RWPE2 (cell line): ENCODE measurements at regions not wholly inside any gene's neighbourhood (a gene's known extent, or its start where the extent isn't known, plus 50 kb on each side); places are given as distances from the start of the nearest gene placed in this dataset.
A peak's percentile ranks its signal among the peaks of the same experiment; 100 is the strongest.

Experiments
- ATAC-seq: fragments of 200-7000 bp; cut with Tn5 transposase; 3 replicates; pipeline ENCODE4 v1.9.1; 2021; ENCODE audit warnings: low read depth
- DNase-seq: peaks from one replicate; pipeline ENCODE4 v3.0.0-alpha.2; 2020; ENCODE audit warnings: low spot score
- H3K27ac ChIP-seq: fragments of 450-650 bp; 2 replicates; pipeline ENCODE4 v1.5.1; 2017; ENCODE audit warnings: mild to moderate bottlenecking; ENCODE audit not compliant: poor library complexity, severe bottlenecking
- H3K27me3 ChIP-seq: fragments of 250-450 bp; sonication (Bioruptor Pico); 2 replicates; pipeline ENCODE4 v1.5.1; 2021; ENCODE audit warnings: mild to moderate bottlenecking, moderate library complexity; ENCODE audit not compliant: insufficient read depth, poor library complexity, severe bottlenecking
- H3K36me3 ChIP-seq: fragments of 250-450 bp; sonication (Bioruptor Pico); 2 replicates; pipeline ENCODE4 v1.5.1; 2020; ENCODE audit warnings: low read depth, mild to moderate bottlenecking, moderate library complexity
- H3K4me1 ChIP-seq: fragments of 250-450 bp; sonication (Bioruptor Pico); 2 replicates; pipeline ENCODE4 v1.5.1; 2021; ENCODE audit warnings: mild to moderate bottlenecking, moderate library complexity; ENCODE audit not compliant: insufficient read depth, poor library complexity, severe bottlenecking
- H3K4me3 ChIP-seq: fragments of 250-450 bp; sonication (Bioruptor Pico); 2 replicates; pipeline ENCODE4 v1.5.1; 2021; ENCODE audit warnings: mild to moderate bottlenecking, moderate library complexity; ENCODE audit not compliant: severe bottlenecking
- H3K9me3 ChIP-seq: fragments of 250-450 bp; sonication (Bioruptor Pico); 2 replicates; pipeline ENCODE4 v1.5.1; 2021; ENCODE audit warnings: mild to moderate bottlenecking, moderate library complexity; ENCODE audit not compliant: severe bottlenecking
- TF ChIP-seq, protein P1 (sequence below): fragments of 450-650 bp; IDR thresholded peaks from one replicate; pipeline ENCODE4 v1.5.1; 2017; ENCODE audit warnings: mild to moderate bottlenecking, moderate library complexity; ENCODE audit not compliant: poor library complexity, severe bottlenecking

DNA sequence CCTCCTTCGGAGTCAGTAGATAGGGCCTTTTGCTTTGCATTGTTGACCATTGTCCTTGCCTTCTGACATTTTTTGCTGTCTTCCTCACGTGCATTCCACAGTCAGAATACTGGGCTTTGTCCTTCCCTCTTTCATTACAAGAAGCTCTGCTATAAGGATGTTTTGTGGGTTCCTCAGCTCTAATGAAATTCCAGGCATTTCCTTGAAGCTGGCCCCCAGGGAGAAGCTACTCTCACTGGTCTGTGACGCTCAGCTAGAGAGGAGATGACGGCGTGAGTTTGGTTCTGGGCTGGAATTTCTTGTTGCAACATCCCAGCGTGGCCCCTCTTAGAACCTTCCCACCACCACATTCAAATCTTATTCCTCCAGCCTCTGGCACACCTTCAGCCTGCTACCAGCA, 210.2 kb downstream of the TJP1 start:
- no peak overlapping the region for H3K4me3 ChIP-seq
- H3K27me3 ChIP-seq: peaks cover 22% of the 10 kb centered on the region
- TF ChIP-seq, protein P1, sequence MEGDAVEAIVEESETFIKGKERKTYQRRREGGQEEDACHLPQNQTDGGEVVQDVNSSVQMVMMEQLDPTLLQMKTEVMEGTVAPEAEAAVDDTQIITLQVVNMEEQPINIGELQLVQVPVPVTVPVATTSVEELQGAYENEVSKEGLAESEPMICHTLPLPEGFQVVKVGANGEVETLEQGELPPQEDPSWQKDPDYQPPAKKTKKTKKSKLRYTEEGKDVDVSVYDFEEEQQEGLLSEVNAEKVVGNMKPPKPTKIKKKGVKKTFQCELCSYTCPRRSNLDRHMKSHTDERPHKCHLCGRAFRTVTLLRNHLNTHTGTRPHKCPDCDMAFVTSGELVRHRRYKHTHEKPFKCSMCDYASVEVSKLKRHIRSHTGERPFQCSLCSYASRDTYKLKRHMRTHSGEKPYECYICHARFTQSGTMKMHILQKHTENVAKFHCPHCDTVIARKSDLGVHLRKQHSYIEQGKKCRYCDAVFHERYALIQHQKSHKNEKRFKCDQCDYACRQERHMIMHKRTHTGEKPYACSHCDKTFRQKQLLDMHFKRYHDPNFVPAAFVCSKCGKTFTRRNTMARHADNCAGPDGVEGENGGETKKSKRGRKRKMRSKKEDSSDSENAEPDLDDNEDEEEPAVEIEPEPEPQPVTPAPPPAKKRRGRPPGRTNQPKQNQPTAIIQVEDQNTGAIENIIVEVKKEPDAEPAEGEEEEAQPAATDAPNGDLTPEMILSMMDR: no peak
- H3K27ac ChIP-seq: no peak overlapping the region
- H3K4me1 ChIP-seq: no peaks in the 10 kb centered on the region
- DNase-seq (no peak), ATAC-seq (0 out of 3 replicates have a peak, but pooled peaks have one; percentile 7)
- H3K9me3 ChIP-seq: no peaks in the 10 kb centered on the region
- H3K36me3 ChIP-seq: no peaks in the 10 kb centered on the region

DNA sequence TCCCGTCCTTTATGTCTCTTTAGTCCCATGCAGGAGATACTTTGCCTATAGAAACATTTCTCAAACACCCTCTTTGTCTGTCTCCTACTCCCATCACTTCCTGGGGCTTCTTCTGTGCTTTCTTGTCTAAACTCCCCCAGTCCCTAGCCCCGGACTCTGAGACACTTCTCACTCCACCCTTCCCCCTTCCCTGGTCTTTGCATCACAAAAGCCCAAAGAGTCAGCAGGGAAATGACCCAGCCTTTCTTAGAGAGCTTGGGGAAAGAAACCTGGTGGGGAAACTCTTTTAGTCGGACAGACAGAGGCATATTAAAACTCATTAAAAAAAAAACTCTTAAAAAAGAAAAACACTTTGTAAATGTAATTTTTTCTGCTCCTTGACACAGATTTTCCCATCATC, 211.2 kb downstream of the TJP1 start:
- TF ChIP-seq, protein P1: no peak
- ATAC-seq: no peak
- peaks cover 22% of the 10 kb centered on the region for H3K27me3 ChIP-seq
- no peaks in the 10 kb centered on the region for H3K9me3 ChIP-seq
- no peak overlapping the region for H3K4me3 ChIP-seq
- no peaks in the 10 kb centered on the region for H3K36me3 ChIP-seq
- no peaks in the 10 kb centered on the region for H3K4me1 ChIP-seq
- no peak overlapping the region for H3K27ac ChIP-seq
- DNase-seq: no peak

DNA sequence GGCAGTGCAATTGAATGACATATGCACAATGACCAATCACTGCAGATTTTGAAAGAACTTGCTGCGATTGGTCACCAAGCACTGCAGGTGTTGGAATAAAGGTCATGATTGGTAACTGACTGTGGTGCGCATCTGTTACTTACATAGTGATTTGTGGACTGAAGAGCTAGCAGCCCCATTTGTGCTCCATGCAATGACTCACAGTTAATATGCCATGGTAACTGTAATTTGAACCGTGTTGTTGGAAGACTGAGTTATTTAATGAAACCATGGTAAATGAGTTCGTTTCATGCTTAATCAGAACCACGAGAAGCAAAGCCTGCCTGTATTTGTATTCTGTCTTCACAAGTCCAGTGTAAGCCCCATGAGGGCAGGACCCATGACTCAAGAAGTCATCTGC, 220.5 kb downstream of the TJP1 start:
- no peak overlapping the region for H3K27ac ChIP-seq
- no peaks in the 10 kb centered on the region for H3K4me1 ChIP-seq
- no peaks in the 10 kb centered on the region for H3K36me3 ChIP-seq
- H3K9me3 ChIP-seq: no peaks in the 10 kb centered on the region
- peaks cover 4% of the 10 kb centered on the region for H3K27me3 ChIP-seq
- H3K4me3 ChIP-seq: no peak overlapping the region
- TF ChIP-seq, protein P1: no peak
- ATAC-seq: no peak
- DNase-seq: no peak

DNA sequence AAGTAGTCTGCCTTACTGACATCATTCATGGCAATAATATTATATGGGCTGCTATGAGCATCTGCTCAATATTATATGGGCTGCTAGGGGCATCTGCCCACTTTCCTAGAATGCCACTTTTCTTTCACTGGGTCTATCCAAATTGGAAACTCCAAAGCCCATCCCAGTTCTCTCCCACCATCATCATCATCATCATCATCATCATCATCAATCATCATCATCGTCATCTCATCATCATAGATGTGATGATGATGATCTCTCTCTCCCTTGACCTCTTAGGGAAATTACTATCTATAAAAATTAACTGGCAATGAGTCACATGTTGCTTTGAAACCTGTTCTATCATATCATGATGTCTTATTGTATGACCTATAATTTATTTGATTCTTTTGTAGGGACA, 222.0 kb downstream of the TJP1 start:
- no peak for ATAC-seq
- H3K9me3 ChIP-seq: no peaks in the 10 kb centered on the region
- DNase-seq: no peak
- peaks cover 15% of the 10 kb centered on the region for H3K27me3 ChIP-seq
- TF ChIP-seq, protein P1: no peak
- H3K4me3 ChIP-seq: no peak overlapping the region
- no peak overlapping the region for H3K27ac ChIP-seq
- H3K36me3 ChIP-seq: no peaks in the 10 kb centered on the region
- H3K4me1 ChIP-seq: no peaks in the 10 kb centered on the region

DNA sequence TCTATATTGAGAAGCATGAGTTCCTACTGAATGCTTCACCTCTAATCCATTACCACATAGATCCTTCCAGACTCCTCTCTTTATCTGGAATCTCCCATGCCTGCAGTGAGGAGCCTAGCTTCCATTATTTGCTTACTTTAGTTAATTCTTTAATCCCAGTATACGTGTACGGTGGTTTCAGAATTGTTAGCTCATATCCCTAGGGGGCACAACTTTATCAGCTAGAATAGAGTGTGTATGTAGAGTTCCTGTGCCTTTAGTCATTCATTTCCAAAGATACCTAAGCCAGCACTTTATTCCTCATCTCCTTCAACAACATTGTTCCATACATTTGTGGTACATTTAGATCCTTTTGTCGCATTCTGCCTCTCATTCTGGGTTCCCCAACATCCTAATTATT, 226.0 kb downstream of the TJP1 start:
- H3K4me3 ChIP-seq: no peak overlapping the region
- no peak for DNase-seq
- peaks cover 22% of the 10 kb centered on the region for H3K27me3 ChIP-seq
- H3K36me3 ChIP-seq: no peaks in the 10 kb centered on the region
- H3K9me3 ChIP-seq: no peaks in the 10 kb centered on the region
- TF ChIP-seq, protein P1: peak; percentile 29
- H3K4me1 ChIP-seq: no peaks in the 10 kb centered on the region
- peak; percentile 55; the same call in 2 of the 3 replicates for ATAC-seq
- H3K27ac ChIP-seq: no peak overlapping the region
